OCI-M2 (cell line): ENCODE measurements at regions not wholly inside any gene's neighbourhood (a gene's known extent, or its start where the extent isn't known, plus 50 kb on each side); places are given as distances from the start of the nearest gene placed in this dataset.

ENCODE experiments used
- DNase-seq: peaks from one replicate; lab custom pipeline; 2025; ENCODE audit not compliant: unreplicated experiment; lab: John Stamatoyannopoulos, UW

- no peak for DNase-seq
Measured at GRCh38 chr5:107153283-107153682, 517.5 kb downstream of the EFNA5 start.

- no peak for DNase-seq
Measured at GRCh38 chr5:107149243-107150005, 521.3 kb downstream of the EFNA5 start.

GRCh38 chr5:107147589-107147988 lies 523.1 kb downstream of the EFNA5 start:
- no peak for DNase-seq

- no peak for DNase-seq
Measured at GRCh38 chr5:107146901-107147300, 523.8 kb downstream of the EFNA5 start.

- DNase-seq, result no peak
Measured at GRCh38 chr5:107135391-107135790, 535.3 kb downstream of the EFNA5 start.

- DNase-seq, result no peak
Measured at GRCh38 chr5:107134931-107135330, 535.8 kb downstream of the EFNA5 start.

- no peak for DNase-seq
Measured at GRCh38 chr5:107129051-107129450, 541.7 kb downstream of the EFNA5 start.

- DNase-seq, result no peak
Measured at GRCh38 chr5:107127878-107128277, 542.9 kb downstream of the EFNA5 start.

GRCh38 chr5:107126341-107126740 lies 544.4 kb downstream of the EFNA5 start:
- DNase-seq, result no peak

- no peak for DNase-seq
Measured at GRCh38 chr5:107124376-107124775, 546.4 kb downstream of the EFNA5 start.

GRCh38 chr5:107123014-107123413 lies 547.7 kb downstream of the EFNA5 start:
- DNase-seq, result no peak

- no peak for DNase-seq
Measured at GRCh38 chr5:107121793-107122519, 548.8 kb downstream of the EFNA5 start.

GRCh38 chr5:107119656-107120055 lies 551.1 kb downstream of the EFNA5 start:
- no peak for DNase-seq

- no peak for DNase-seq
Measured at GRCh38 chr5:107118184-107119019, 552.3 kb downstream of the EFNA5 start.

- DNase-seq, result no peak
Measured at GRCh38 chr5:107112216-107112615, 558.5 kb downstream of the EFNA5 start.

- no peak for DNase-seq
Measured at GRCh38 chr5:107104040-107104995, 566.4 kb downstream of the EFNA5 start.

GRCh38 chr5:107103522-107103921 lies 567.2 kb downstream of the EFNA5 start:
- no peak for DNase-seq

GRCh38 chr5:107100121-107100520 lies 570.6 kb downstream of the EFNA5 start:
- no peak for DNase-seq

GRCh38 chr5:107099506-107099905 lies 571.2 kb downstream of the EFNA5 start:
- DNase-seq, result no peak

GRCh38 chr5:107092695-107093094 lies 578.0 kb downstream of the EFNA5 start:
- DNase-seq, result no peak
